ENCODE measurements at regions not wholly inside any gene's neighbourhood (a gene's known extent, or its start where the extent isn't known, plus 50 kb on each side); places are given as distances from the start of the nearest gene placed in this dataset.
A peak's percentile ranks its signal among the peaks of the same experiment; 100 is the strongest.
"Not testable (repeated sequence)": the region's sequence is repeated elsewhere in the genome, so short reads cannot be mapped to it uniquely, and the experiment has no call there.

GRCh38 chr10:3323865-3324498 lies 151.4 kb upstream of the PITRM1 start:
- Mint-ChIP-seq H3K9me3 (ENCODE audit: unreplicated experiment) (no peaks in the 10 kb centered on the region), H3K36me3 (ENCODE audit: unreplicated experiment) (no peaks in the 10 kb centered on the region), H3K4me1 (ENCODE audit: unreplicated experiment) (peaks cover 11% of the 10 kb centered on the region), H3K27me3 (ENCODE audit: unreplicated experiment) (no peaks in the 10 kb centered on the region), H3K4me3 (ENCODE audit: unreplicated experiment) (no peak overlapping the region), H3K27ac (ENCODE audit: unreplicated experiment) (no peak overlapping the region)
- TF ChIP-seq, protein P1, sequence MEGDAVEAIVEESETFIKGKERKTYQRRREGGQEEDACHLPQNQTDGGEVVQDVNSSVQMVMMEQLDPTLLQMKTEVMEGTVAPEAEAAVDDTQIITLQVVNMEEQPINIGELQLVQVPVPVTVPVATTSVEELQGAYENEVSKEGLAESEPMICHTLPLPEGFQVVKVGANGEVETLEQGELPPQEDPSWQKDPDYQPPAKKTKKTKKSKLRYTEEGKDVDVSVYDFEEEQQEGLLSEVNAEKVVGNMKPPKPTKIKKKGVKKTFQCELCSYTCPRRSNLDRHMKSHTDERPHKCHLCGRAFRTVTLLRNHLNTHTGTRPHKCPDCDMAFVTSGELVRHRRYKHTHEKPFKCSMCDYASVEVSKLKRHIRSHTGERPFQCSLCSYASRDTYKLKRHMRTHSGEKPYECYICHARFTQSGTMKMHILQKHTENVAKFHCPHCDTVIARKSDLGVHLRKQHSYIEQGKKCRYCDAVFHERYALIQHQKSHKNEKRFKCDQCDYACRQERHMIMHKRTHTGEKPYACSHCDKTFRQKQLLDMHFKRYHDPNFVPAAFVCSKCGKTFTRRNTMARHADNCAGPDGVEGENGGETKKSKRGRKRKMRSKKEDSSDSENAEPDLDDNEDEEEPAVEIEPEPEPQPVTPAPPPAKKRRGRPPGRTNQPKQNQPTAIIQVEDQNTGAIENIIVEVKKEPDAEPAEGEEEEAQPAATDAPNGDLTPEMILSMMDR (IDR thresholded peaks at IDR 0.05) = no peak
- no peak for DNase-seq (ENCODE audit: extremely low spot score, unreplicated experiment)

DNA sequence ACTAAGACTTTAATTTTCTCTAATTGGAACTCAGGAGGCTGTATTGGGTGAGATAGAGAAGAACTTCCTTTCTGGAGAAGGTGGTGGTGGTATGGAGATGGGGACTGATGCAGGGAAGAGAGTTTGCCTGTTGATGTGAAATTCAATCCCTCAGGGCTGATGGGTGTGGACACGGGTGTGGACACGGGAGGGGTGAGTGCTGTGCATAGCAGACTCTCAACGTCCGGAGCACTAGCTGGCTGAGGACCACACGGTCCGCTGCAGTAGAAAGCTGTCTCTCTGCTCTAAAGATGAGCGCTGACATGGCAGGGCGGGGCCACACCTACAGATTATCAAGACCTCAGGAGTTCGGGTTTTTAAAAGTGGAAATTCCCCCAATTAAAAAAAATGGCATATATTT lies 148.5 kb upstream of the PITRM1 start:
- DNase-seq (ENCODE audit: extremely low spot score, unreplicated experiment) = no peak
- TF ChIP-seq, protein P1 (IDR thresholded peaks at IDR 0.05) = no peak
- H3K27me3 Mint-ChIP-seq (ENCODE audit: unreplicated experiment) = no peaks in the 10 kb centered on the region
- no peaks in the 10 kb centered on the region for H3K36me3 Mint-ChIP-seq (ENCODE audit: unreplicated experiment)
- peaks cover 11% of the 10 kb centered on the region for H3K4me1 Mint-ChIP-seq (ENCODE audit: unreplicated experiment)
- no peak overlapping the region for H3K4me3 Mint-ChIP-seq (ENCODE audit: unreplicated experiment)
- no peak overlapping the region for H3K27ac Mint-ChIP-seq (ENCODE audit: unreplicated experiment)
- H3K9me3 Mint-ChIP-seq (ENCODE audit: unreplicated experiment) = no peaks in the 10 kb centered on the region

DNA sequence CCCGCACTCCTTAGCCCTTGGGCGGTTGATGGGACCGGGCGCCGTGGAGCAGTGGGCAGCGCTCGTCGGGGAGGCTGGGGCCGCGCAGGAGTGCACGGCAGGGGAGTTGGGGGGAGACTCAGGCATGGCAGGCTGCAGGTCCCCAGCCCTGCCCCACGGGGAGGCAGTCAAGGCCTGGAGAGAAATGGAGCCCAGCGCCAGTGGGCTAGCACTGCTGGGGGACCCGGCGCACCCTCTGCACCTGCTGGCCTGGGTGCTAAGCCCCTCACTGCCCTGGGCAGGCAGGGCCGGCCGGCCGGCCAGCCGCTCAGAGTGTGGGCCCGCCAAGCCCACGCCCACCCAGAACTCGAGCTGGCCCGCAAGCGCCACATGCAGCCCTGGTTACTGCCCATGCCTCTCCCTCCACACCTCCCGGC lies 147.2 kb upstream of the PITRM1 start:
- Mint-ChIP-seq H3K27me3 (ENCODE audit: unreplicated experiment) (peaks cover 3% of the 10 kb centered on the region), H3K9me3 (ENCODE audit: unreplicated experiment) (no peaks in the 10 kb centered on the region), H3K4me1 (ENCODE audit: unreplicated experiment) (peaks cover 9% of the 10 kb centered on the region), H3K4me3 (ENCODE audit: unreplicated experiment) (no peak overlapping the region), H3K27ac (ENCODE audit: unreplicated experiment) (no peak overlapping the region), H3K36me3 (ENCODE audit: unreplicated experiment) (no peaks in the 10 kb centered on the region)
- no peak for DNase-seq (ENCODE audit: extremely low spot score, unreplicated experiment)
- TF ChIP-seq, protein P1 (IDR thresholded peaks at IDR 0.05) = no peak

DNA sequence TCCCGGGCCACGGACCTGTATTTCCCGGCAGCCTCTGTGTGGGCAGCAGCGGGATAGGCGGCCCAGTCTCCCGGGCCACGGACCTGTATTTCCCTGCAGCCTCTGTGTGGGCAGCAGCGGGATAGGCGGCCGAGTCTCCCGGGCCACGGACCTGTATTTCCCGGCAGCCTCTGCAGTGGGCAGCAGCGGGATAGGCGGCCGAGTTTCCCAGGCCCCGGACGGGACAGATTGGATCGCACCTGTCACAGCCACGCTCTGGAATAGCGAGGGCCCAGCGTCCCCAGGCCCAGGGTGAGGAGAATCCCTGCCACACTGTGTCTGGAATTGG lies 145.9 kb upstream of the PITRM1 start:
- not testable (repeated sequence) for H3K4me1 Mint-ChIP-seq (ENCODE audit: unreplicated experiment); H3K27ac Mint-ChIP-seq (ENCODE audit: unreplicated experiment); DNase-seq (ENCODE audit: extremely low spot score, unreplicated experiment); H3K27me3 Mint-ChIP-seq (ENCODE audit: unreplicated experiment); H3K4me3 Mint-ChIP-seq (ENCODE audit: unreplicated experiment); H3K9me3 Mint-ChIP-seq (ENCODE audit: unreplicated experiment); H3K36me3 Mint-ChIP-seq (ENCODE audit: unreplicated experiment)

GRCh38 chr10:3317553-3318479 lies 145.2 kb upstream of the PITRM1 start:
- not testable (repeated sequence) for H3K4me3 Mint-ChIP-seq (ENCODE audit: unreplicated experiment); H3K27ac Mint-ChIP-seq (ENCODE audit: unreplicated experiment); H3K27me3 Mint-ChIP-seq (ENCODE audit: unreplicated experiment); H3K9me3 Mint-ChIP-seq (ENCODE audit: unreplicated experiment); H3K36me3 Mint-ChIP-seq (ENCODE audit: unreplicated experiment); H3K4me1 Mint-ChIP-seq (ENCODE audit: unreplicated experiment); DNase-seq (ENCODE audit: extremely low spot score, unreplicated experiment)

DNA sequence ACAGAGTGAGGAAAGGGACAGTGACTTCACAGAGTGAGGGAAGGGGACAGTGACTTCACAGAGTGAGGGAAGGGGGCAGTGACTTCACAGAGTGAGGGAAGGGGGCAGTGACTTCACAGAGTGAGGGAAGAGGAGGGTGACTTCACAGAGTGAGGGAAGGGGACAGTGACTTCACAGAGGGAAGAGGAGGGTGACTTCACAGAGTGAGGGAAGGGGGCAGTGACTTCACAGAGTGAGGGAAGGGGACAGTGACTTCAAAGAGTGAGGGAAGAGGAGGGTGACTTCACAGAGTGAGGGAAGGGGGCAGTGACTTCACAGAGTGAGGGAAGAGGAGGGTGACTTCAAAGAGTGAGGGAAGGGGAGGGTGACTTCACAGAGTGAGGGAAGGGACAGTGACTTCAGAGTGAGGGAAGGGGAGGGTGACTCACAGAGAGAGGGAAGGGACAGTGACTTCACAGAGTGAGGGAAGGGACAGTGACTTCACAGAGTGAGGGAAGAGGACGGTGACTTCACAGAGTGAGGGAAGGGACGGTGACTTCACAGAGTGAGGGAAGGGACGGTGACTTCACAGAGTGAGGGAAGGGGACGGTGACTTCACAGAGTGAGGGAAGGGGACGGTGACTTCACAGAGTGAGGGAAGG lies 142.0 kb upstream of the PITRM1 start:
- H3K27me3 Mint-ChIP-seq (ENCODE audit: unreplicated experiment) = peaks cover 19% of the 10 kb centered on the region
- H3K27ac Mint-ChIP-seq (ENCODE audit: unreplicated experiment); H3K36me3 Mint-ChIP-seq (ENCODE audit: unreplicated experiment); H3K9me3 Mint-ChIP-seq (ENCODE audit: unreplicated experiment); H3K4me3 Mint-ChIP-seq (ENCODE audit: unreplicated experiment); DNase-seq (ENCODE audit: extremely low spot score, unreplicated experiment); H3K4me1 Mint-ChIP-seq (ENCODE audit: unreplicated experiment): not testable (repeated sequence)

GRCh38 chr10:3313784-3314444 lies 141.3 kb upstream of the PITRM1 start:
- H3K4me1 Mint-ChIP-seq (ENCODE audit: unreplicated experiment); H3K36me3 Mint-ChIP-seq (ENCODE audit: unreplicated experiment); H3K9me3 Mint-ChIP-seq (ENCODE audit: unreplicated experiment); H3K4me3 Mint-ChIP-seq (ENCODE audit: unreplicated experiment); DNase-seq (ENCODE audit: extremely low spot score, unreplicated experiment): not testable (repeated sequence)
- H3K27ac Mint-ChIP-seq (ENCODE audit: unreplicated experiment) = peak overlapping the region; percentile 34
- peaks cover 19% of the 10 kb centered on the region for H3K27me3 Mint-ChIP-seq (ENCODE audit: unreplicated experiment)

All from osteocyte (in vitro differentiated cells).